IMR-90 (cell line): ENCODE measurements at regions not wholly inside any gene's neighbourhood (a gene's known extent, or its start where the extent isn't known, plus 50 kb on each side); places are given as distances from the start of the nearest gene placed in this dataset.

Experiments used
- ATAC-seq: fragments of 200-7000 bp; cut with Tn5 transposase; 2 replicates; pipeline ENCODE4 v1.9.1; 2020; ENCODE audit warnings: low read depth, mild to moderate bottlenecking, moderate library complexity
- BruUV-seq: library from RNA; stranded (reverse); fragments of 400-500 nt; replicated peaks from 2 replicates; lab custom pipeline; 2021; lab: Mats Ljungman, UMichigan
- CTCF ChIA-PET: fragments of 300-600 bp; formaldehyde crosslinking; extraction: SDS; loops from one replicate; lab custom pipeline; 2021; ENCODE audit warnings: antibody characterized with exemption; lab: Yijun Ruan, JAX
- POLR2A ChIA-PET: fragments of 300-600 bp; sonication (Branson Sonifier 250); formaldehyde crosslinking; loops from one replicate; lab custom pipeline; 2022; ENCODE audit warnings: antibody characterized with exemption; ENCODE audit not compliant: unreplicated experiment; lab: Charles Lee
- DNase-seq: peaks from one replicate; pipeline ENCODE4 v3.0.0; 2013
- H2AFZ ChIP-seq: replicated peaks from 2 replicates; pipeline ENCODE3; 2013; ENCODE audit warnings: low read length, mild to moderate bottlenecking; ENCODE audit not compliant: poor library complexity
- H2AK5ac ChIP-seq: 2 replicates; pipeline ENCODE4 v1.6.1; 2013; ENCODE audit warnings: low read depth, low read length, inconsistent platforms
- H2AK9ac ChIP-seq: replicated peaks from 2 replicates; pipeline ENCODE3; 2013; ENCODE audit warnings: mild to moderate bottlenecking, low read depth, low read length, moderate library complexity; ENCODE audit not compliant: poor library complexity
- H2BK120ac ChIP-seq: 2 replicates; pipeline ENCODE4 v1.6.1; 2013; ENCODE audit warnings: low read depth, low read length, inconsistent platforms
- H2BK15ac ChIP-seq: 3 replicates; pipeline ENCODE4 v1.6.1; 2013; ENCODE audit warnings: low read depth, low read length, inconsistent platforms
- H2BK20ac ChIP-seq: 2 replicates; pipeline ENCODE4 v1.6.1; 2013; ENCODE audit warnings: low read depth, mild to moderate bottlenecking, inconsistent platforms, low read length, moderate library complexity
- H2BK5ac ChIP-seq: 2 replicates; pipeline ENCODE4 v1.6.1; 2013; ENCODE audit warnings: mild to moderate bottlenecking, low read depth, low read length, inconsistent platforms; ENCODE audit not compliant: poor library complexity, severe bottlenecking
- H3K14ac ChIP-seq: replicated peaks from 2 replicates; pipeline ENCODE4 v1.6.1; 2013; ENCODE audit warnings: low read depth, low read length, inconsistent platforms
- H3K18ac ChIP-seq: 2 replicates; pipeline ENCODE4 v1.6.1; 2013; ENCODE audit warnings: low read depth, low read length, control low read depth
- H3K23ac ChIP-seq: 2 replicates; pipeline ENCODE4 v1.6.1; 2013; ENCODE audit warnings: low read depth, low read length, inconsistent platforms
- H3K27ac ChIP-seq: 2 replicates; pipeline ENCODE4 v1.5.1; 2013; ENCODE audit warnings: mild to moderate bottlenecking, control low read depth, low read length; ENCODE audit not compliant: insufficient read depth
- H3K27me3 ChIP-seq: 2 replicates; pipeline ENCODE4 v1.6.1; 2013; ENCODE audit warnings: low read length; ENCODE audit not compliant: control insufficient read depth, insufficient read depth
- H3K36me3 ChIP-seq: 2 replicates; pipeline ENCODE4 v1.6.1; 2013; ENCODE audit warnings: low read length, mixed read lengths; ENCODE audit not compliant: control insufficient read depth, insufficient read depth
- H3K4ac ChIP-seq: 2 replicates; pipeline ENCODE4 v1.6.1; 2013; ENCODE audit warnings: low read depth, low read length, inconsistent platforms
- H3K4me1 ChIP-seq: 2 replicates; pipeline ENCODE4 v1.6.1; 2013; ENCODE audit warnings: low read length, mixed read lengths; ENCODE audit not compliant: control insufficient read depth, insufficient read depth
- H3K4me2 ChIP-seq: 2 replicates; pipeline ENCODE4 v1.6.1; 2013; ENCODE audit warnings: low read depth, mild to moderate bottlenecking, control low read depth, low read length, moderate library complexity
- H3K4me3 ChIP-seq: 2 replicates; pipeline ENCODE4 v1.5.1; 2013; ENCODE audit warnings: low read depth, mild to moderate bottlenecking, control low read depth, low read length, moderate library complexity; ENCODE audit not compliant: insufficient read depth
- H3K56ac ChIP-seq: 2 replicates; pipeline ENCODE4 v1.6.1; 2013; ENCODE audit warnings: low read length, inconsistent platforms; ENCODE audit not compliant: insufficient read depth; ENCODE audit errors: extremely low read depth
- H3K79me1 ChIP-seq, 2 experiments: 2 replicates each; pipeline ENCODE4 v1.6.1; 2013; ENCODE audit warnings: low read length in 2 of 2, inconsistent platforms in 1 of 2, low read depth in 1 of 2
- H3K9ac ChIP-seq: 2 replicates; pipeline ENCODE4 v1.6.1; 2013; ENCODE audit warnings: low read depth, low read length, control low read depth
- H3K9me1 ChIP-seq: 2 replicates; pipeline ENCODE4 v1.6.1; 2013; ENCODE audit warnings: low read length, inconsistent platforms; ENCODE audit not compliant: insufficient read depth
- H3K9me3 ChIP-seq: 2 replicates; pipeline ENCODE4 v1.6.1; 2013; ENCODE audit warnings: low read length; ENCODE audit not compliant: control insufficient read depth, insufficient read depth
- H4K20me1 ChIP-seq: 2 replicates; pipeline ENCODE4 v1.6.1; 2013; ENCODE audit warnings: low read length, inconsistent platforms; ENCODE audit not compliant: insufficient read depth
- H4K5ac ChIP-seq: 2 replicates; pipeline ENCODE4 v1.6.1; 2013; ENCODE audit warnings: mild to moderate bottlenecking, low read depth, low read length, control low read depth
- H4K8ac ChIP-seq, 2 experiments: 2 replicates each; pipeline ENCODE4 v1.6.1; 2013; ENCODE audit warnings: low read depth in 2 of 2, low read length in 2 of 2, control low read depth in 1 of 2, inconsistent platforms in 1 of 2
- H4K91ac ChIP-seq: 2 replicates; pipeline ENCODE4 v1.6.1; 2013; ENCODE audit warnings: low read depth, low read length, inconsistent platforms; ENCODE audit not compliant: insufficient read depth
- FOS ChIP-seq: fragments of 150-350 bp; IDR thresholded peaks from 2 replicates; pipeline ENCODE4 v1.6.1; 2016; ENCODE audit warnings: low read depth, low read length
- NFE2L2 ChIP-seq: fragments of 150-350 bp; IDR thresholded peaks from 2 replicates; pipeline ENCODE4 v1.6.1; 2016; ENCODE audit warnings: low read depth, mild to moderate bottlenecking, low read length
- RAD21 ChIP-seq: IDR thresholded peaks from 2 replicates; pipeline ENCODE4 v1.6.1; 2012; ENCODE audit warnings: low read length, improper control_type of control experiment
- RFX5 ChIP-seq: IDR thresholded peaks from 2 replicates; pipeline ENCODE4 v1.8.0; 2012; ENCODE audit warnings: low read depth, mild to moderate bottlenecking, low read length, moderate library complexity
- USF2 ChIP-seq: fragments of 150-350 bp; IDR thresholded peaks from 2 replicates; pipeline ENCODE4 v1.6.1; 2017; ENCODE audit warnings: mild to moderate bottlenecking, antibody characterized with exemption, low read length, low read depth
- WGBS, 2 experiments: methylation state at CpG; one replicate each; pipeline versions ENCODE4 v1.1.5 to v1.1.7; 2013; ENCODE audit warnings: missing lambda C conversion rate in 2 of 2; ENCODE audit not compliant: insufficient read length in 1 of 2; ENCODE audit errors: extremely low coverage in 2 of 2; 5-methylcytosine and 5-hydroxymethylcytosine counted together
- dilution Hi-C: fragments of 300-500 bp; cut with HindIII; formaldehyde crosslinking; loops from one replicate; pipeline ENCODE4 v1.14.3; 2018; ENCODE audit warnings: low sequenced_read_pairs; ENCODE audit not compliant: unreplicated experiment
- in situ Hi-C: fragments of 300-500 bp; cut with MboI; formaldehyde crosslinking; loops from 3 replicates; pipeline ENCODE4 v1.14.3; 2019; ENCODE audit warnings: low sequenced_read_pairs, inconsistent platforms, mixed read lengths
- intact Hi-C: fragments of 100-400 bp; cut with micrococcal nuclease; formaldehyde crosslinking; loops from 2 replicates; pipeline ENCODE4 v1.10.0; 2022
- TF ChIP-seq, protein P1 (sequence below): fragments of 150-350 bp; IDR thresholded peaks from 2 replicates; pipeline ENCODE4 v1.6.1; 2016; ENCODE audit warnings: low read depth, mild to moderate bottlenecking, low read length, moderate library complexity, borderline replicate concordance

DNA sequence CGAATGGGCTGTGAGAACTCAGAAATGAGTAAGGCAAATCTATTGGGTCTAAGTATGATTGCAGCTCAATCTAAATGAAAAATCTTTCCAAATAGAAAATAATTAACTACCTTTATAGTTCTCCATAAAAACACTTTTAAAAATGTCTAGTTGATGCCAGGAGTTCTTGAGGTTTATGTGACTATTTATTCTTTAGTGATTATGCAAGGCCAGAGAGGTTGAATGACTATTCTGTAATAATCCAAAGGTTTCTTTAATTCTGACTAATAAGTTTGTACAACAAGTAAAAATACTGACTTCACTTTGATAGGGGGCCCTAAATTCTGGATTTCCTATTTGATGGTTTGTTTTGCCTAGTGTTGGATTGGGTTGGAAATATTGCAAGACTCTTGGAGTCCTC lies 461.2 kb downstream of the EPM2A start:
- no peak overlapping the region for H3K14ac ChIP-seq
- BruUV-seq = no TSS peak
- intact Hi-C loops = no loop called here
- no peak overlapping the region for H3K4ac ChIP-seq
- DNase-seq (no peak), ATAC-seq (no peak)
- no peak overlapping the region for H2AK9ac ChIP-seq
- in situ Hi-C loops = no loop called here
- dilution Hi-C loops = no loop called here
- H3K36me3 ChIP-seq = no peaks in the 10 kb centered on the region
- H2BK120ac ChIP-seq = no peak overlapping the region
- H3K4me2 ChIP-seq = no peak overlapping the region
- H2AK5ac ChIP-seq = no peak overlapping the region
- H4K91ac ChIP-seq = no peak overlapping the region
- H3K4me3 ChIP-seq = no peak overlapping the region
- TF ChIP-seq FOS = no peak
- TF ChIP-seq, protein P1, sequence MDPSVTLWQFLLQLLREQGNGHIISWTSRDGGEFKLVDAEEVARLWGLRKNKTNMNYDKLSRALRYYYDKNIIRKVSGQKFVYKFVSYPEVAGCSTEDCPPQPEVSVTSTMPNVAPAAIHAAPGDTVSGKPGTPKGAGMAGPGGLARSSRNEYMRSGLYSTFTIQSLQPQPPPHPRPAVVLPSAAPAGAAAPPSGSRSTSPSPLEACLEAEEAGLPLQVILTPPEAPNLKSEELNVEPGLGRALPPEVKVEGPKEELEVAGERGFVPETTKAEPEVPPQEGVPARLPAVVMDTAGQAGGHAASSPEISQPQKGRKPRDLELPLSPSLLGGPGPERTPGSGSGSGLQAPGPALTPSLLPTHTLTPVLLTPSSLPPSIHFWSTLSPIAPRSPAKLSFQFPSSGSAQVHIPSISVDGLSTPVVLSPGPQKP = no peak
- TF ChIP-seq USF2 = no peak
- TF ChIP-seq RAD21 = no peak
- TF ChIP-seq NFE2L2 = no peak
- no peak for TF ChIP-seq RFX5
- H2AFZ ChIP-seq = no peak overlapping the region
- H3K56ac ChIP-seq = no peak overlapping the region
- no CpG with 5 or more reads among the region's 1 CpG for WGBS, 2 experiments
- no peak overlapping the region for H3K9ac ChIP-seq
- H3K18ac ChIP-seq = no peak overlapping the region
- CTCF ChIA-PET = no interaction called here
- no peaks in the 10 kb centered on the region for H3K79me1 ChIP-seq
- no peak overlapping the region for H2BK20ac ChIP-seq
- no peak overlapping the region for H4K8ac ChIP-seq
- POLR2A ChIA-PET = no interaction called here
- H3K23ac ChIP-seq = no peak overlapping the region
- H4K5ac ChIP-seq = no peak overlapping the region
- no peaks in the 10 kb centered on the region for H3K27me3 ChIP-seq
- H3K9me3 ChIP-seq = no peaks in the 10 kb centered on the region
- no peak overlapping the region for H2BK15ac ChIP-seq
- H2BK5ac ChIP-seq = no peak overlapping the region
- no peaks in the 10 kb centered on the region for H4K20me1 ChIP-seq
- H3K27ac ChIP-seq = no peak overlapping the region
- H3K9me1 ChIP-seq = no peaks in the 10 kb centered on the region
- peaks cover 2% of the 10 kb centered on the region; the same call in 1 of the 2 replicates for H3K4me1 ChIP-seq
